H9 (cell line): ENCODE measurements at regions not wholly inside any gene's neighbourhood (a gene's known extent, or its start where the extent isn't known, plus 50 kb on each side); places are given as distances from the start of the nearest gene placed in this dataset.
"Not testable (repeated sequence)": the region's sequence is repeated elsewhere in the genome, so short reads cannot be mapped to it uniquely, and the experiment has no call there.

Experiments
- DNase-seq: peaks from one replicate; pipeline ENCODE4 v3.0.0-alpha.2; 2017
- H2AFZ ChIP-seq: one replicate; pipeline ENCODE4 v1.6.1; 2013; ENCODE audit warnings: mild to moderate bottlenecking, low read length, control low read depth, moderate library complexity
- H2AK5ac ChIP-seq: 2 replicates; pipeline ENCODE4 v1.6.1; 2013; ENCODE audit warnings: low read length, control low read depth, mixed read lengths; ENCODE audit not compliant: insufficient read length
- H2BK120ac ChIP-seq: one replicate; pipeline ENCODE4 v1.6.1; 2013; ENCODE audit warnings: low read depth, mild to moderate bottlenecking, low read length, control low read depth, inconsistent platforms; ENCODE audit not compliant: poor library complexity, severe bottlenecking
- H2BK12ac ChIP-seq: 2 replicates; pipeline ENCODE4 v1.6.1; 2013; ENCODE audit warnings: low read length, control low read depth, mixed read lengths, low read depth; ENCODE audit not compliant: insufficient read length
- H2BK15ac ChIP-seq: 2 replicates; pipeline ENCODE4 v1.6.1; 2013; ENCODE audit warnings: low read depth, low read length, control low read depth
- H2BK20ac ChIP-seq: one replicate; pipeline ENCODE4 v1.6.1; 2013; ENCODE audit warnings: low read depth, mild to moderate bottlenecking, low read length, control low read depth, inconsistent platforms; ENCODE audit not compliant: poor library complexity, severe bottlenecking
- H2BK5ac ChIP-seq: 2 replicates; pipeline ENCODE4 v1.6.1; 2013; ENCODE audit warnings: low read length, control low read depth, mixed read lengths; ENCODE audit not compliant: insufficient read length
- H3K14ac ChIP-seq: 2 replicates; pipeline ENCODE4 v1.6.1; 2013; ENCODE audit warnings: low read length, control low read depth; ENCODE audit not compliant: insufficient read depth
- H3K18ac ChIP-seq: 2 replicates; pipeline ENCODE4 v1.6.1; 2013; ENCODE audit warnings: low read depth, mild to moderate bottlenecking, mixed read lengths, low read length, control low read depth; ENCODE audit not compliant: insufficient read length
- H3K23ac ChIP-seq: 2 replicates; pipeline ENCODE4 v1.6.1; 2013; ENCODE audit warnings: low read length, control low read depth, mixed read lengths, low read depth; ENCODE audit not compliant: insufficient read length
- H3K23me2 ChIP-seq: 2 replicates; pipeline ENCODE4 v1.6.1; 2013; ENCODE audit warnings: low read depth, mild to moderate bottlenecking, mixed read lengths, low read length, control low read depth; ENCODE audit not compliant: insufficient read length, poor library complexity, severe bottlenecking
- H3K27ac ChIP-seq: 2 replicates; pipeline ENCODE4 v1.5.1; 2013; ENCODE audit warnings: low read length, control low read depth, mixed read lengths, low read depth; ENCODE audit not compliant: insufficient read length
- H3K27me3 ChIP-seq: 2 replicates; pipeline ENCODE4 v1.6.1; 2013; ENCODE audit warnings: low read length, control low read depth, inconsistent platforms; ENCODE audit not compliant: insufficient read depth
- H3K4ac ChIP-seq: 2 replicates; pipeline ENCODE4 v1.6.1; 2013; ENCODE audit warnings: low read depth, mild to moderate bottlenecking, control low read depth, inconsistent platforms, low read length, moderate library complexity
- H3K4me1 ChIP-seq: 2 replicates; pipeline ENCODE4 v1.6.1; 2013; ENCODE audit warnings: low read length, control low read depth, inconsistent platforms; ENCODE audit not compliant: insufficient read depth
- H3K4me2 ChIP-seq: 2 replicates; pipeline ENCODE4 v1.6.1; 2013; ENCODE audit warnings: low read length, control low read depth, mixed read lengths; ENCODE audit not compliant: insufficient read length, insufficient read depth
- H3K56ac ChIP-seq: 2 replicates; pipeline ENCODE4 v1.6.1; 2013; ENCODE audit warnings: low read depth, mild to moderate bottlenecking, mixed read lengths, low read length, control low read depth; ENCODE audit not compliant: insufficient read length
- H3K79me1 ChIP-seq: 2 replicates; pipeline ENCODE4 v1.6.1; 2013; ENCODE audit warnings: low read depth, mild to moderate bottlenecking, moderate library complexity, low read length, control low read depth, inconsistent platforms; ENCODE audit not compliant: insufficient read depth, poor library complexity, severe bottlenecking
- H3K79me2 ChIP-seq: 2 replicates; pipeline ENCODE4 v1.6.1; 2013; ENCODE audit warnings: low read length, control low read depth, inconsistent platforms; ENCODE audit not compliant: insufficient read depth
- H3K9ac ChIP-seq: 2 replicates; pipeline ENCODE4 v1.6.1; 2013; ENCODE audit warnings: low read length, control low read depth, mixed read lengths; ENCODE audit not compliant: insufficient read length; ENCODE audit errors: extremely low read depth
- H3K9me3 ChIP-seq: one replicate; pipeline ENCODE4 v1.6.1; 2013; ENCODE audit warnings: low read depth, low read length, inconsistent platforms; ENCODE audit not compliant: control insufficient read depth
- H3T11ph ChIP-seq: one replicate; pipeline ENCODE4 v1.6.1; 2013; ENCODE audit warnings: mild to moderate bottlenecking, low read length, control low read depth, inconsistent platforms
- H4K20me1 ChIP-seq: one replicate; pipeline ENCODE4 v1.6.1; 2013; ENCODE audit not compliant: control insufficient read depth, insufficient read length, insufficient read depth
- H4K5ac ChIP-seq: 2 replicates; pipeline ENCODE4 v1.6.1; 2013; ENCODE audit warnings: low read depth, mild to moderate bottlenecking, mixed read lengths, low read length, control low read depth; ENCODE audit not compliant: insufficient read length
- H4K8ac ChIP-seq: replicated peaks from 2 replicates; pipeline ENCODE4 v1.6.1; 2013; ENCODE audit warnings: low read length, control low read depth, mixed read lengths, low read depth; ENCODE audit not compliant: insufficient read length
- H4K91ac ChIP-seq: 2 replicates; pipeline ENCODE4 v1.6.1; 2013; ENCODE audit warnings: low read depth, mild to moderate bottlenecking, moderate library complexity, mixed read lengths, low read length, control low read depth; ENCODE audit not compliant: insufficient read length
- H3K27ac Mint-ChIP-seq, 3 experiments: 2 replicates in 2 of 3; 3 replicates in 1 of 3; pipeline ENCODE4 v1.8.0; 2020 to 2021; ENCODE audit warnings: mixed read lengths in 3 of 3, mild to moderate bottlenecking in 1 of 3, moderate library complexity in 1 of 3
- H3K27me3 Mint-ChIP-seq: 2 replicates; pipeline ENCODE4 v1.8.0; 2021; ENCODE audit warnings: low read depth, mild to moderate bottlenecking, moderate library complexity, mixed read lengths
- H3K36me3 Mint-ChIP-seq, 3 experiments: 2 replicates in 2 of 3; 3 replicates in 1 of 3; pipeline ENCODE4 v1.8.0; 2020 to 2021; ENCODE audit warnings: low read depth in 3 of 3, mixed read lengths in 3 of 3; ENCODE audit not compliant: insufficient read depth in 1 of 3
- H3K4me1 Mint-ChIP-seq, 2 experiments: 2 replicates each; pipeline ENCODE4 v1.8.0; 2020; ENCODE audit warnings: mixed read lengths in 2 of 2
- H3K4me3 Mint-ChIP-seq, 2 experiments: 2 replicates in 1 of 2; 3 replicates in 1 of 2; pipeline ENCODE4 v1.8.0; 2020 to 2021; ENCODE audit warnings: mild to moderate bottlenecking in 2 of 2, mixed read lengths in 2 of 2, moderate library complexity in 1 of 2
- H3K9me3 Mint-ChIP-seq, 2 experiments: 2 replicates in 1 of 2; 3 replicates in 1 of 2; pipeline ENCODE4 v1.8.0; 2020; ENCODE audit warnings: mild to moderate bottlenecking in 2 of 2, mixed read lengths in 2 of 2, moderate library complexity in 1 of 2
- WGBS: extraction: QIAGEN DNeasy Blood & Tissue Kit; methylation state at CpG from one replicate; pipeline ENCODE4 v1.1.7; 2013; ENCODE audit warnings: missing lambda C conversion rate, low lambda C conversion rate, mixed read lengths; ENCODE audit not compliant: insufficient read length; ENCODE audit errors: extremely low coverage; 5-methylcytosine and 5-hydroxymethylcytosine counted together

- H3K4ac ChIP-seq, H4K20me1 ChIP-seq, H3K9me3 ChIP-seq, H3K23ac ChIP-seq, H3K79me1 ChIP-seq, H2AK5ac ChIP-seq, H3K14ac ChIP-seq, H3T11ph ChIP-seq, H3K27me3 ChIP-seq, H3K27ac ChIP-seq, H3K9me3 Mint-ChIP-seq, H3K4me1 ChIP-seq, H3K36me3 Mint-ChIP-seq, H3K4me3 Mint-ChIP-seq, H4K8ac ChIP-seq, H2BK5ac ChIP-seq, H3K56ac ChIP-seq, H4K91ac ChIP-seq, H4K5ac ChIP-seq, DNase-seq, H2BK12ac ChIP-seq, H3K4me2 ChIP-seq, H2BK15ac ChIP-seq, H2AFZ ChIP-seq, H3K27ac Mint-ChIP-seq, H2BK20ac ChIP-seq, H2BK120ac ChIP-seq, H3K18ac ChIP-seq, H3K9ac ChIP-seq, H3K79me2 ChIP-seq: not testable (repeated sequence)
- Mint-ChIP-seq H3K4me1 (peaks cover 18 to 24% of the 10 kb centered on the region in 2 experiments), H3K27me3 (peaks cover 20% of the 10 kb centered on the region)
- peaks cover 12% of the 10 kb centered on the region for H3K23me2 ChIP-seq
- WGBS, result no CpG with 5 or more reads among the region's 2 CpGs
These were observed 118.0 kb downstream of the PPIAL4G start for GRCh38 chr1:148365151-148365550.

GRCh38 chr1:148363979-148364378, 119.1 kb downstream of the PPIAL4G start:
- not testable (repeated sequence) for H2BK20ac ChIP-seq, H2BK12ac ChIP-seq, H3K4me2 ChIP-seq, H3K56ac ChIP-seq, H3K9me3 ChIP-seq, H3K36me3 Mint-ChIP-seq, H2BK5ac ChIP-seq, H3K18ac ChIP-seq, H4K8ac ChIP-seq, H2AFZ ChIP-seq, DNase-seq, H3K9ac ChIP-seq, H2BK120ac ChIP-seq, H3K9me3 Mint-ChIP-seq, H3K79me1 ChIP-seq, H3K4me3 Mint-ChIP-seq, H3T11ph ChIP-seq, H3K27ac Mint-ChIP-seq, H3K79me2 ChIP-seq, H3K27me3 ChIP-seq, H4K20me1 ChIP-seq, H2BK15ac ChIP-seq, H3K23ac ChIP-seq, H3K4me1 ChIP-seq, H3K27ac ChIP-seq, H2AK5ac ChIP-seq, H3K4ac ChIP-seq, H3K14ac ChIP-seq, H4K91ac ChIP-seq, H4K5ac ChIP-seq
- peaks cover 12% of the 10 kb centered on the region for H3K23me2 ChIP-seq
- WGBS, result no CpG with 5 or more reads among the region's 3 CpGs
- Mint-ChIP-seq H3K27me3 (peaks cover 20% of the 10 kb centered on the region), H3K4me1 (peaks cover 18 to 24% of the 10 kb centered on the region in 2 experiments)
